ENCODE measurements at regions not wholly inside any gene's neighbourhood (a gene's known extent, or its start where the extent isn't known, plus 50 kb on each side); places are given as distances from the start of the nearest gene placed in this dataset.

DNA sequence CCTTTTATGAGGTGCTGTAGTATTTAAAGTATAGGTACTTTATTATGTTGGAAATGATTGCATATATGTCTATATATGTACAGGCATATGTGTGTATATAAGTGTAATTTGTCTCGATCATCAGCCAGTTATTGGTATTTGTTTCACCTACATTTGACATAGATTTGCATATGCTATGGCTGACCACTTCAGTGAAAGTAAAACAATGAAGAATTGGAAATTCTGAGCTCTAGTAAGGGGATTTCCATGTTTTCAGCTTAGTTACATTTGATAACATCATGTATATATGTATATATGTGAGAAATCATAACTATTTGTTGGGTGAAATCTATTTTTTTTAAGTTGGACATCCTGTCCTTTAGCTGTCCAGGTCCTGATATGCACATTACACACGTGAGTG lies 1303.9 kb downstream of the EFNB2 start:
- DNase-seq (ENCODE audit: low spot score): no peak
- in situ Hi-C loops (cut with MboI; ENCODE audit: low sequenced_read_pairs, unreplicated experiment): no loop called here
- TF ChIP-seq, protein P1, sequence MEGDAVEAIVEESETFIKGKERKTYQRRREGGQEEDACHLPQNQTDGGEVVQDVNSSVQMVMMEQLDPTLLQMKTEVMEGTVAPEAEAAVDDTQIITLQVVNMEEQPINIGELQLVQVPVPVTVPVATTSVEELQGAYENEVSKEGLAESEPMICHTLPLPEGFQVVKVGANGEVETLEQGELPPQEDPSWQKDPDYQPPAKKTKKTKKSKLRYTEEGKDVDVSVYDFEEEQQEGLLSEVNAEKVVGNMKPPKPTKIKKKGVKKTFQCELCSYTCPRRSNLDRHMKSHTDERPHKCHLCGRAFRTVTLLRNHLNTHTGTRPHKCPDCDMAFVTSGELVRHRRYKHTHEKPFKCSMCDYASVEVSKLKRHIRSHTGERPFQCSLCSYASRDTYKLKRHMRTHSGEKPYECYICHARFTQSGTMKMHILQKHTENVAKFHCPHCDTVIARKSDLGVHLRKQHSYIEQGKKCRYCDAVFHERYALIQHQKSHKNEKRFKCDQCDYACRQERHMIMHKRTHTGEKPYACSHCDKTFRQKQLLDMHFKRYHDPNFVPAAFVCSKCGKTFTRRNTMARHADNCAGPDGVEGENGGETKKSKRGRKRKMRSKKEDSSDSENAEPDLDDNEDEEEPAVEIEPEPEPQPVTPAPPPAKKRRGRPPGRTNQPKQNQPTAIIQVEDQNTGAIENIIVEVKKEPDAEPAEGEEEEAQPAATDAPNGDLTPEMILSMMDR (IDR thresholded peaks at IDR 0.05; ENCODE audit: borderline replicate concordance, control extremely low read depth, extremely low read depth, insufficient read depth, missing control alignments): no peak

DNA sequence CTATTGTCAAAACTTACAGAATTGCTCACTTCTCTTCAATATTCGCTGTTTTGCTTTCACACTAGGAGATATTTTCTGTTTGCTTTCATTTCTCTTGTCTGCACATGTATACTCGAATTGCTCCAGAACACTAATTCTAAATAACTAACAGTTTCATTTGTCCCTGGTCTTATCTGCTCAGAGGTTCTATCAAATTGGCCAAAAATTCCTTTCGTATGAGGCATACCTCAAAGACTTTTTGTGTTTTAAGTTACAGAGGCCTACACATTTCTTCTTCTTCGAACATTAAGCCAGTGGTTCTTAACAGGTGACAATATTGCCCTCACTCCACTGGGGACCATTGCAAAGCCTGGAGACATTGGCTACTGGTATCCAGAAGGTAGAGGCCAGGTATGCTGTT lies 1314.6 kb downstream of the EFNB2 start:
- TF ChIP-seq, protein P1 (IDR thresholded peaks at IDR 0.05; ENCODE audit: borderline replicate concordance, control extremely low read depth, extremely low read depth, insufficient read depth, missing control alignments): no peak
- in situ Hi-C loops (cut with MboI; ENCODE audit: low sequenced_read_pairs, unreplicated experiment): no loop called here
- DNase-seq (ENCODE audit: low spot score): no peak

DNA sequence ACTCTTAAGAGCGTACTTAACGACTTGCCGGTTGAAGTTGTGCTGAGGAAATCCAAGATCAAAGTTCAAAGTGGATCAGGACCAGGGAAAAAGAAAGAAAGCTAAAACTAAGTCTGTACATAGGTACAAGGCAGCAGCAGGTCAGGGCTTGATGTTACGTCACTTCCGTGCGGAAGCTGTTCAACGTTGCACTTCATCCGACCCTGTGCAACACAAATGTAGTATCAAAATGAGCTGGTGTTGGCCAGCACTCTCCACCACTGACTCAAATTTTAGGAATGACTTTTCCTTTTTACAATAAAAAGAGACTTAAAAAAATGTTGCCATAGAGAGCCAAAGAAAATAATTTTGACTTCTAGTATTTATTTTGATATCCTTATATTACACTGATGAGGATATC lies 1315.4 kb downstream of the EFNB2 start:
- TF ChIP-seq, protein P1 (IDR thresholded peaks at IDR 0.05; ENCODE audit: borderline replicate concordance, control extremely low read depth, extremely low read depth, insufficient read depth, missing control alignments): no peak
- no peak for DNase-seq (ENCODE audit: low spot score)
- in situ Hi-C loops (cut with MboI; ENCODE audit: low sequenced_read_pairs, unreplicated experiment): no loop called here

DNA sequence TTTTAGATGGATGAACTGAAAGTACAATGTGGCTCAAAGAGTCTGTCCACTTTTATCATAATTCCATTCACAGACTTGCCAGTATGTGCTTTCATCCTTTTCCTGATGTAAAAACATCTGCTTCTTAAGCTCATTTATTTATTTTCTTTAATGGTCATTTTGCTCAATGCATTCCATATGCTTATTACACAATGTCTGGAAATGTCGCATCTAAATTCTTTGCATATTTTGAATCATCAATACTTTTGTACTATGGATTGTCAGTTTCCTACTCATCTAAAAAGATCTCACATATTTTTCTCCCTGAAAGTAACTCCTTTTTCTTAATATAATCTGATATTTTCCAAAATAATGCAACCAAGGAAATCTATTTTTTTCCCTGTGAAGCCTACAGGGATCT lies 1315.8 kb downstream of the EFNB2 start:
- TF ChIP-seq, protein P1 (IDR thresholded peaks at IDR 0.05; ENCODE audit: borderline replicate concordance, control extremely low read depth, extremely low read depth, insufficient read depth, missing control alignments): no peak
- in situ Hi-C loops (cut with MboI; ENCODE audit: low sequenced_read_pairs, unreplicated experiment): no loop called here
- DNase-seq (ENCODE audit: low spot score): no peak

DNA sequence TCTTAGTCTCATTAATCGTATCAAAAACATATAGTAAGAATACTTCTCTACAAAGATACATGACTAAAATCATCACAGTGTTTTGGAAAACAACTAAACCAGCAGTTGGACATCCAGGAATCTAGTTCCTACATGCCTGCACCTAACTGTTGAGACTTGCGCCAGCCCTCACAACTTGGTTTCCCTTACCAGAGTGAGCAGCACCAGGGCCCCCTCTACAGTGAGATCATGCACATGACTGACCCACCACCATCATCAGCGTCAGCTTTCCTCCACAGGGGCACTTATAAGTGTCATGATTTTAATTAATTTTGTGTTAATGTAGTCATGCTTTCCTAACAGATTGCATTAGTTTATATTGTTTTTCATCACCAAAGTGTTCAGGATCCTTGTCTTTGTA lies 1322.0 kb downstream of the EFNB2 start:
- DNase-seq (ENCODE audit: low spot score): no peak
- TF ChIP-seq, protein P1 (IDR thresholded peaks at IDR 0.05; ENCODE audit: borderline replicate concordance, control extremely low read depth, extremely low read depth, insufficient read depth, missing control alignments): no peak
- in situ Hi-C loops (cut with MboI; ENCODE audit: low sequenced_read_pairs, unreplicated experiment): no loop called here

DNA sequence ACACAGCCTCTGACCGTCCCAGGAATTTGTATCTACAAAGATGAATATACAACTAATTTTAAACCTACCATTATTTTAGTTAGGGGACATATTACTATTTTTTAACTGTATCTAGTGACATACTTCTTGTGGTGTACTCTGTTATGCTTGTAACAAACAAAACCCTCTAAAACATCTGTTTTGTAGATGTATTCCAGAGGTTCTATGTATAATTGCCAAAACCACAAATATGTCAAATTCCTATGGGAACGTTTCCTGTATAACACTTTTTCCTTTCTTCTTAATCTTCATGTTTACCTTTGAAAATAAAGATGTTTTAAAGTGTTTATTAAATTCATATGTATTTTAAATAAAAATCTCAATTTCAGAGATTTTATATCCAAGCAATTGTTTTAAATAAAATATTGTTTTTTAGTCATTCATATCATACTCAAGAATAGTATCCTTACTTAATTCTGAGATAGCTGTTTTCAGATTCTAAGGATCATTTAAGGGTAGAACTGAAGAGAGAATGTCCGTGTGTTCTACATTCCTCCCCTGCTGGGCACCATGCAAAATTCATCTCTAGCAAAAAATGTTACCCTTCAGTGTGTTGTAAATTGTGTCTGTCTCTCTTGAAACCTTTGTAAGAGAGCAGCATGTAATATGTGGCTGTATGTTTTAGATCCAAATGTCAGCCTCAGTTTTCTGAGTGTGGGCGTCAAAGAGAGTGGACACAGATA lies 1327.7 kb downstream of the EFNB2 start:
- in situ Hi-C loops (cut with MboI; ENCODE audit: low sequenced_read_pairs, unreplicated experiment): no loop called here
- TF ChIP-seq, protein P1 (IDR thresholded peaks at IDR 0.05; ENCODE audit: borderline replicate concordance, control extremely low read depth, extremely low read depth, insufficient read depth, missing control alignments): no peak
- no peak for DNase-seq (ENCODE audit: low spot score)

Measured in GM13976 (cell line).